ENCODE measurements at regions not wholly inside any gene's neighbourhood (a gene's known extent, or its start where the extent isn't known, plus 50 kb on each side); places are given as distances from the start of the nearest gene placed in this dataset.

GRCh38 chr7:81516898-81517297 lies 252.9 kb downstream of the HGF start:
- Histone ChIP-seq H4K20me1 (ENCODE audit: insufficient read depth, low read length, poor library complexity, severe bottlenecking) (no peaks in the 10 kb centered on the region), H2AFZ (ENCODE audit: low read length) (no peak overlapping the region), H3K4me1 (ENCODE audit: insufficient read depth, low read length, poor library complexity, severe bottlenecking) (no peaks in the 10 kb centered on the region), H3K36me3 (ENCODE audit: insufficient read depth, low read length) (no peaks in the 10 kb centered on the region), H3K9ac (ENCODE audit: low read depth, low read length, poor library complexity, severe bottlenecking) (no peak overlapping the region), H3K79me2 (ENCODE audit: insufficient read depth, low read length) (no peaks in the 10 kb centered on the region), H3K9me2 (replicated peaks; ENCODE audit: low read depth, low read length) (no peaks in the 10 kb centered on the region), H3K4me3 (ENCODE audit: low read length, poor library complexity, severe bottlenecking) (no peak overlapping the region), H3F3A (ENCODE audit: low read depth) (no peaks in the 10 kb centered on the region), H3K9me3 (ENCODE audit: insufficient read depth, low read depth, low read length) (no peaks in the 10 kb centered on the region), H3K4me2 (ENCODE audit: low read depth, low read length, poor library complexity, severe bottlenecking) (no peak overlapping the region), H3K27me3 (ENCODE audit: insufficient read depth, low read length, poor library complexity, severe bottlenecking) (no peaks in the 10 kb centered on the region)
- TF ChIP-seq EZH2phosphoT487 (IDR thresholded peaks at IDR 0.05; ENCODE audit: borderline replicate concordance) (no peak), CTCF (conservative IDR thresholded peaks at IDR 0.05; ENCODE audit: low read length) (no peak)

GRCh38 chr7:81515009-81515408 lies 254.8 kb downstream of the HGF start:
- H3K9ac ChIP-seq (ENCODE audit: low read depth, low read length, poor library complexity, severe bottlenecking) = no peak overlapping the region
- H3K4me1 ChIP-seq (ENCODE audit: insufficient read depth, low read length, poor library complexity, severe bottlenecking) = no peaks in the 10 kb centered on the region
- no peaks in the 10 kb centered on the region for H4K20me1 ChIP-seq (ENCODE audit: insufficient read depth, low read length, poor library complexity, severe bottlenecking)
- no peak overlapping the region for H2AFZ ChIP-seq (ENCODE audit: low read length)
- H3K4me3 ChIP-seq (ENCODE audit: low read length, poor library complexity, severe bottlenecking) = no peak overlapping the region
- H3K79me2 ChIP-seq (ENCODE audit: insufficient read depth, low read length) = no peaks in the 10 kb centered on the region
- no peaks in the 10 kb centered on the region for H3K36me3 ChIP-seq (ENCODE audit: insufficient read depth, low read length)
- no peaks in the 10 kb centered on the region for H3K9me2 ChIP-seq (replicated peaks; ENCODE audit: low read depth, low read length)
- no peaks in the 10 kb centered on the region for H3K9me3 ChIP-seq (ENCODE audit: insufficient read depth, low read depth, low read length)
- H3K4me2 ChIP-seq (ENCODE audit: low read depth, low read length, poor library complexity, severe bottlenecking) = no peak overlapping the region
- no peak for TF ChIP-seq CTCF (conservative IDR thresholded peaks at IDR 0.05; ENCODE audit: low read length)
- no peak for TF ChIP-seq EZH2phosphoT487 (IDR thresholded peaks at IDR 0.05; ENCODE audit: borderline replicate concordance)
- no peaks in the 10 kb centered on the region for H3F3A ChIP-seq (ENCODE audit: low read depth)
- H3K27me3 ChIP-seq (ENCODE audit: insufficient read depth, low read length, poor library complexity, severe bottlenecking) = no peaks in the 10 kb centered on the region

GRCh38 chr7:81514546-81514945 lies 255.3 kb downstream of the HGF start:
- Histone ChIP-seq H3K79me2 (ENCODE audit: insufficient read depth, low read length) (no peaks in the 10 kb centered on the region), H3K4me3 (ENCODE audit: low read length, poor library complexity, severe bottlenecking) (no peak overlapping the region), H3K4me2 (ENCODE audit: low read depth, low read length, poor library complexity, severe bottlenecking) (no peak overlapping the region)

More at GRCh38 chr7:81514546-81514945, 255.3 kb downstream of the HGF start:
- H3K9ac ChIP-seq (ENCODE audit: low read depth, low read length, poor library complexity, severe bottlenecking) = no peak overlapping the region
- no peaks in the 10 kb centered on the region for H3K9me3 ChIP-seq (ENCODE audit: insufficient read depth, low read depth, low read length)
- no peak overlapping the region for H2AFZ ChIP-seq (ENCODE audit: low read length)
- H3K27me3 ChIP-seq (ENCODE audit: insufficient read depth, low read length, poor library complexity, severe bottlenecking) = no peaks in the 10 kb centered on the region
- H3K9me2 ChIP-seq (replicated peaks; ENCODE audit: low read depth, low read length) = no peaks in the 10 kb centered on the region
- no peaks in the 10 kb centered on the region for H3K4me1 ChIP-seq (ENCODE audit: insufficient read depth, low read length, poor library complexity, severe bottlenecking)
- no peaks in the 10 kb centered on the region for H4K20me1 ChIP-seq (ENCODE audit: insufficient read depth, low read length, poor library complexity, severe bottlenecking)
- H3F3A ChIP-seq (ENCODE audit: low read depth) = no peaks in the 10 kb centered on the region
- TF ChIP-seq CTCF (conservative IDR thresholded peaks at IDR 0.05; ENCODE audit: low read length) = no peak
- TF ChIP-seq EZH2phosphoT487 (IDR thresholded peaks at IDR 0.05; ENCODE audit: borderline replicate concordance) = no peak
- H3K36me3 ChIP-seq (ENCODE audit: insufficient read depth, low read length) = no peaks in the 10 kb centered on the region
